ENCODE measurements at regions not wholly inside any gene's neighbourhood (a gene's known extent, or its start where the extent isn't known, plus 50 kb on each side); places are given as distances from the start of the nearest gene placed in this dataset.

DNA sequence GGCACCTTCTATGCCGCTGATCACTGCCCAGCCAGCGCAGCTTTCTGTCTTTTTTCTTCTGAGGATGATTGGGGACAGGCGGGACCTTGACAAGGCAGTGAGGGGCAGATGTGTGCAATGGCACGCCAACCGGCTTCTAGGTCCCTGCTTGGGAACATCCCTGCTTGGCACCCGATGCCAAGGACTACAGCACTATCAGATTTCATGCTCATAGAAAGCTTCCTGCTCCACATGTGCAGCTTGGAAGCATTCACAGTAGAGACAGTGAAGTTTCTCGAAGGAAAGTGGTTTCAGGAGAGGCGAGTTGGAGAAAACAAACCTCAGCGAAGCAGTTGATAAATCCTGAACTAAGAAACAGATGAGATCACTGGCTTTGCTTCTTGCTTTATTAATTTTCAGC is 267.5 kb upstream of the HABP2 start:
- DNase-seq (ENCODE audit: low read depth), result no peak
- no peak for TF ChIP-seq CTCF (IDR thresholded peaks at IDR 0.05; ENCODE audit: low read length, missing control alignments)
- no peak overlapping the region for H3K4me3 ChIP-seq (replicated peaks; ENCODE audit: low read depth, low read length)

- TF ChIP-seq CTCF (IDR thresholded peaks at IDR 0.05; ENCODE audit: low read length, missing control alignments), result no peak
- no peak overlapping the region for H3K4me3 ChIP-seq (replicated peaks; ENCODE audit: low read depth, low read length)
- DNase-seq (ENCODE audit: low read depth), result no peak
Measured at GRCh38 chr10:113287592-113287991, 265.3 kb upstream of the HABP2 start.

- H3K4me3 ChIP-seq (replicated peaks; ENCODE audit: low read depth, low read length), result no peak overlapping the region
- DNase-seq (ENCODE audit: low read depth), result no peak
- no peak for TF ChIP-seq CTCF (IDR thresholded peaks at IDR 0.05; ENCODE audit: low read length, missing control alignments)
Measured at GRCh38 chr10:113290137-113290536, 262.7 kb upstream of the HABP2 start.

- DNase-seq (ENCODE audit: low read depth), result no peak
- no peak for TF ChIP-seq CTCF (IDR thresholded peaks at IDR 0.05; ENCODE audit: low read length, missing control alignments)
- H3K4me3 ChIP-seq (replicated peaks; ENCODE audit: low read depth, low read length), result no peak overlapping the region
Measured at GRCh38 chr10:113291413-113291812, 261.4 kb upstream of the HABP2 start.

GRCh38 chr10:113292086-113292485 is 260.8 kb upstream of the HABP2 start:
- TF ChIP-seq CTCF (IDR thresholded peaks at IDR 0.05; ENCODE audit: low read length, missing control alignments), result no peak
- H3K4me3 ChIP-seq (replicated peaks; ENCODE audit: low read depth, low read length), result no peak overlapping the region
- DNase-seq (ENCODE audit: low read depth), result no peak

GRCh38 chr10:113292743-113293142 is 260.1 kb upstream of the HABP2 start:
- DNase-seq (ENCODE audit: low read depth), result no peak
- no peak for TF ChIP-seq CTCF (IDR thresholded peaks at IDR 0.05; ENCODE audit: low read length, missing control alignments)

GRCh38 chr10:113293167-113293566 is 259.7 kb upstream of the HABP2 start:
- DNase-seq (ENCODE audit: low read depth), result no peak
- no peak for TF ChIP-seq CTCF (IDR thresholded peaks at IDR 0.05; ENCODE audit: low read length, missing control alignments)
- no peak overlapping the region for H3K4me3 ChIP-seq (replicated peaks; ENCODE audit: low read depth, low read length)

More at GRCh38 chr10:113292743-113293142, 260.1 kb upstream of the HABP2 start:
- no peak overlapping the region for H3K4me3 ChIP-seq (replicated peaks; ENCODE audit: low read depth, low read length)

Measured in fibroblast of pulmonary artery (primary cell).